BJ (cell line): ENCODE measurements at regions not wholly inside any gene's neighbourhood (a gene's known extent, or its start where the extent isn't known, plus 50 kb on each side); places are given as distances from the start of the nearest gene placed in this dataset.

Experiments
- CTCF ChIA-PET: fragments of 350-600 bp; formaldehyde crosslinking; extraction: SDS; loops from one replicate; lab custom pipeline; 2021; ENCODE audit warnings: antibody characterized with exemption, inconsistent platforms; lab: Yijun Ruan, JAX
- POLR2A ChIA-PET: fragments of 300-600 bp; sonication (Branson Sonifier 250); formaldehyde crosslinking; extraction: SDS; loops from one replicate; lab custom pipeline; 2021; ENCODE audit warnings: antibody characterized with exemption; lab: Charles Lee
- DNase-seq: peaks from one replicate; pipeline ENCODE4 v3.0.0-alpha.2; 2011; ENCODE audit warnings: low read depth
- H3K27me3 ChIP-seq: 2 replicates; pipeline ENCODE4 v1.6.0; 2011; ENCODE audit warnings: low read length; ENCODE audit not compliant: control insufficient read depth, insufficient read depth
- H3K36me3 ChIP-seq: 2 replicates; pipeline ENCODE4 v1.5.1; 2011; ENCODE audit warnings: low read length; ENCODE audit not compliant: control insufficient read depth, insufficient read depth
- H3K4me3 ChIP-seq: 2 replicates; pipeline ENCODE4 v1.5.1; 2011; ENCODE audit warnings: low read depth, mild to moderate bottlenecking, control low read depth, low read length
- TF ChIP-seq, protein P1 (sequence below): IDR thresholded peaks from 2 replicates; pipeline ENCODE4 v1.5.1; 2011; ENCODE audit warnings: low read depth, mild to moderate bottlenecking, control low read depth, inconsistent platforms, low read length, moderate library complexity; ENCODE audit not compliant: insufficient read depth

DNA sequence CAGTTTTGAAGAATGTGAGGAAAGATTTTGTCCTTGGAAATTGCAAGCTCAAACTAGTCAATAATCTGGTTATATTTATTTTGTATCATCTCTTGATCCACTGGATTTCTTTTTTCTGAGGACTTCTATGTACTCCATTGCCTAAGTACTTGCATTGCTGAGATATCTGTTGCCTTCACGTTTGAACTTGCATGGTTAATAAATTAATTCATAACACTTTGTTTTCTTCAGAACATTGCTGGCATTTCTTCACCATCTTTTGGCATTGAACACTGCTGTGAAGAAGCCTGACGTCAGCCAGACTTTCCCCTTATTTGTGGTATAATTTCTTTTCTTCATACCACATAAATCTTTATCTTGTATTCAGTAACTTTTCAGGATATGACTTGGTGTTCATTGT, 246.0 kb upstream of the KIF2A start:
- ChIA-PET POLR2A (no interaction called here), CTCF (no interaction called here)
- TF ChIP-seq, protein P1, sequence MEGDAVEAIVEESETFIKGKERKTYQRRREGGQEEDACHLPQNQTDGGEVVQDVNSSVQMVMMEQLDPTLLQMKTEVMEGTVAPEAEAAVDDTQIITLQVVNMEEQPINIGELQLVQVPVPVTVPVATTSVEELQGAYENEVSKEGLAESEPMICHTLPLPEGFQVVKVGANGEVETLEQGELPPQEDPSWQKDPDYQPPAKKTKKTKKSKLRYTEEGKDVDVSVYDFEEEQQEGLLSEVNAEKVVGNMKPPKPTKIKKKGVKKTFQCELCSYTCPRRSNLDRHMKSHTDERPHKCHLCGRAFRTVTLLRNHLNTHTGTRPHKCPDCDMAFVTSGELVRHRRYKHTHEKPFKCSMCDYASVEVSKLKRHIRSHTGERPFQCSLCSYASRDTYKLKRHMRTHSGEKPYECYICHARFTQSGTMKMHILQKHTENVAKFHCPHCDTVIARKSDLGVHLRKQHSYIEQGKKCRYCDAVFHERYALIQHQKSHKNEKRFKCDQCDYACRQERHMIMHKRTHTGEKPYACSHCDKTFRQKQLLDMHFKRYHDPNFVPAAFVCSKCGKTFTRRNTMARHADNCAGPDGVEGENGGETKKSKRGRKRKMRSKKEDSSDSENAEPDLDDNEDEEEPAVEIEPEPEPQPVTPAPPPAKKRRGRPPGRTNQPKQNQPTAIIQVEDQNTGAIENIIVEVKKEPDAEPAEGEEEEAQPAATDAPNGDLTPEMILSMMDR, result no peak

DNA sequence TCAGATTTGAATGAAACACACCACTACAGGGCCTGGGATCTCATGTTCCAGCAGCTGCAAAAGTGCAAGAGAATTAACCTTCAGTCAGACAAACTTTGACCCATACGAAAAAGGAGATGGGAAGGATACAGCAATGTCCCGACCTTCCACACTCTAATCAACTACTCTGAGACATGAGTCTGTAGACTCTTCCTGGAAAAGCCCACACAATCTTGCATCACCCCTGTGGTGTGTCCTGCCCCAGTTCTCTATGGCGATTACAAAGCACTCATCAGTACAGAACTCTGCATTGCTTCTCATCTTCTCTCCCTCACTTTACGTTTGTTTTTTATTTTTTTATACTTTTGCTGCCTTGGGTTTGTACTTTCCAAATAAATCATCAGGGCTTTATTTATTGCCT, 241.0 kb upstream of the KIF2A start:
- POLR2A ChIA-PET, result no interaction called here
- no peaks in the 10 kb centered on the region for H3K36me3 ChIP-seq
- TF ChIP-seq, protein P1, result no peak
- peaks cover 6% of the 10 kb centered on the region for H3K27me3 ChIP-seq
- no peak for DNase-seq
- CTCF ChIA-PET, result no interaction called here
- no peak overlapping the region for H3K4me3 ChIP-seq

More for the DNA sequence above, 246.0 kb upstream of the KIF2A start:
- Histone ChIP-seq H3K27me3 (0 out of 2 replicates have a peak, but pooled peaks cover 3% of the 10 kb centered on the region), H3K4me3 (no peak overlapping the region), H3K36me3 (no peaks in the 10 kb centered on the region)
- DNase-seq, result no peak

DNA sequence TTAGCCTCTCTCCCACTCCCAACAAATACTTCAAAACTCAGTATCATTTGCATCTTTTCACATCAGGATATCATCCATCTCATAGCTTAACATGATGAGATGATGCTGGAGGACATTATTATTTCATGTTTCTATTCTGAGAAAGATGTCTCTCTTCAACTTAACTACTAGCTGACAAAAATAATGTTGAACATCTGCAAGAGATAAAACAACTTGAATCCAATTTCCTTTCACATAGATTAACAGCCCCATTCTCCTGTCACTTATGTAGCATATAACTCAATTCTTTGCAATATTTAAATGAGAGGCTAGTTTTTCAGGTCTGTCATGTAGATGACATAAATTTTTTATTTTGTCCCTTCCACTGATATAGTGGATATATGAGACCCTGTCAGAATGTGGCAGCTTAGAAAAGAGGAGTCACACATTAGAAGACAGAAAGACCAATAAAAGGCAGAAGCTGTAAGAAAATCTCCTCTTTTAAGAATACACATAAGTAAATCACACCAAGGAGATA, 239.2 kb upstream of the KIF2A start:
- Histone ChIP-seq H3K36me3 (no peaks in the 10 kb centered on the region), H3K27me3 (peaks cover 6% of the 10 kb centered on the region), H3K4me3 (no peak overlapping the region)
- CTCF ChIA-PET, result no interaction called here
- TF ChIP-seq, protein P1, result no peak
- no peak for DNase-seq
- POLR2A ChIA-PET, result no interaction called here

DNA sequence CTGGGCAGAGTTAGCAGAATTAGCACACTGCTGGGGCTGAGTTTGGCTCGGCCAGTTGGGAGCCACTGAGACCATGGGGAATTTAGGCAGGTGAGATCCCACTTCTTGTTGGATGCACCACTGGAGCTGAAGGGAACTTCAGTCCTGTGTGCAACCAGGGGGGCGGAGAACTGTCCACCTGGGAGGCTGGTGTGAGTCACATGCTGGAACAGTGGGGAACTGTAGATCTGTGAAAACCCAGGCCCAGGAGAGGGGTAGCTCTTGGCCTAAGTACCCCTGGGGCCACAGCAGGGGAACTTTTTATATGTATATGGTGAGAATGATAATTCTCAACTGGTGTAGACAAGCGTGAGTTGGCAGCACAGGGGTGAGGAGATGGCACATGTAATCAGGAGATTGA, 237.5 kb upstream of the KIF2A start:
- DNase-seq, result no peak
- TF ChIP-seq, protein P1, result no peak
- H3K4me3 ChIP-seq, result no peak overlapping the region
- POLR2A ChIA-PET, result no interaction called here
- H3K36me3 ChIP-seq, result no peaks in the 10 kb centered on the region
- H3K27me3 ChIP-seq, result peaks cover 7% of the 10 kb centered on the region
- CTCF ChIA-PET, result no interaction called here

DNA sequence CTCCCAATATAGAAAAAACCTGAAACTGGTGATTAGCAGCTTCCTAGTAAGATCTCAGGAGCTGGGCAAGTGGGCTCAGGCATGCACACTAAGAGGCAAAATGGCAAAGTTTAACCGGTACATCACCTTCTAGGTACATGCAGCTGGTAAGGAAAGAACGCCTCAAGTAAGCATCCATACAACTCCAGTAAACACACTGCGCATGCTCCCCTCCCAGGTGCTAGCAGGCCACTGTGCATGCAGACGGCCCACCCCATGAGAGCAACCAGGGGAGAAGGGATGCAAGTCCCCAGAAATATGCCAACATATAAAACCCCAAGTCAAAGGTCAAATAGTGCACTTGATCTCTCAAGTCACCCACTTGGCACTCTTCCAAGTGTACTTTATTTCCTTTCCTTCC, 228.6 kb upstream of the KIF2A start:
- POLR2A ChIA-PET, result no interaction called here
- no peaks in the 10 kb centered on the region for H3K36me3 ChIP-seq
- H3K4me3 ChIP-seq, result no peak overlapping the region
- DNase-seq, result no peak
- peaks cover 3% of the 10 kb centered on the region for H3K27me3 ChIP-seq
- CTCF ChIA-PET, result no interaction called here
- TF ChIP-seq, protein P1, result no peak
